ENCODE measurements at regions not wholly inside any gene's neighbourhood (a gene's known extent, or its start where the extent isn't known, plus 50 kb on each side); places are given as distances from the start of the nearest gene placed in this dataset.

DNA sequence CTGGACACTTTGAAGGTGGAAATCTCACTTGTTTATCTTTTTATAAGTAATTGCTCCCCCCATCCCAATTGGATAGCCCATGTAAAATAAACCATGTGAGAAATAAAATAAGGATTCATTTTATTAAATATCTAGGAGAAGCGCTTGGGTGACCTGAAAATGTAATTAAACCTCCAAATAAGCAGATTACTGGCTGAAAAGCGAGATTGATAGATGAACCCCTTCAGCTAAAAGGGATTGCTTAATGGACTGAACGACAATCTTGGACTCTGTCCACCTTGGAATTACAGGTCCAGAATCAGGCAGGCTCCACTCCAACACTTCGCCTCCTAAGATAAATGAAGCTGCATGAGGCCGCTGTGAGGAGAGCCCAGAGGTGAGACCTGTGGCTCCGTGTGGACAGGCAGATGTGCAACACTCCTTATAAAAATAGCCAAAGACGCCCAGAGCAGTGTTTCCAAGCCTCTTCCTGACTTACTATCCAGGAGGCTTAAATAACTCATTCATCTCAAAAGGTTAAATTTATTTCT, 441.5 kb downstream of the MTX2 start:
- no peaks in the 10 kb centered on the region for H3K27me3 ChIP-seq
- no peak overlapping the region for H3K4me3 ChIP-seq
- no peaks in the 10 kb centered on the region for H3K36me3 ChIP-seq
- no peak for ATAC-seq
- no peak overlapping the region for H3K27ac ChIP-seq
- intact Hi-C loops (cut with DNase I), result no loop called here
- TF ChIP-seq, protein P1, sequence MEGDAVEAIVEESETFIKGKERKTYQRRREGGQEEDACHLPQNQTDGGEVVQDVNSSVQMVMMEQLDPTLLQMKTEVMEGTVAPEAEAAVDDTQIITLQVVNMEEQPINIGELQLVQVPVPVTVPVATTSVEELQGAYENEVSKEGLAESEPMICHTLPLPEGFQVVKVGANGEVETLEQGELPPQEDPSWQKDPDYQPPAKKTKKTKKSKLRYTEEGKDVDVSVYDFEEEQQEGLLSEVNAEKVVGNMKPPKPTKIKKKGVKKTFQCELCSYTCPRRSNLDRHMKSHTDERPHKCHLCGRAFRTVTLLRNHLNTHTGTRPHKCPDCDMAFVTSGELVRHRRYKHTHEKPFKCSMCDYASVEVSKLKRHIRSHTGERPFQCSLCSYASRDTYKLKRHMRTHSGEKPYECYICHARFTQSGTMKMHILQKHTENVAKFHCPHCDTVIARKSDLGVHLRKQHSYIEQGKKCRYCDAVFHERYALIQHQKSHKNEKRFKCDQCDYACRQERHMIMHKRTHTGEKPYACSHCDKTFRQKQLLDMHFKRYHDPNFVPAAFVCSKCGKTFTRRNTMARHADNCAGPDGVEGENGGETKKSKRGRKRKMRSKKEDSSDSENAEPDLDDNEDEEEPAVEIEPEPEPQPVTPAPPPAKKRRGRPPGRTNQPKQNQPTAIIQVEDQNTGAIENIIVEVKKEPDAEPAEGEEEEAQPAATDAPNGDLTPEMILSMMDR (IDR thresholded peaks at IDR 0.05), result no peak
- DNase-seq, result no peak
- no peaks in the 10 kb centered on the region for H3K4me1 ChIP-seq
- H3K9me3 ChIP-seq, result no peaks in the 10 kb centered on the region

DNA sequence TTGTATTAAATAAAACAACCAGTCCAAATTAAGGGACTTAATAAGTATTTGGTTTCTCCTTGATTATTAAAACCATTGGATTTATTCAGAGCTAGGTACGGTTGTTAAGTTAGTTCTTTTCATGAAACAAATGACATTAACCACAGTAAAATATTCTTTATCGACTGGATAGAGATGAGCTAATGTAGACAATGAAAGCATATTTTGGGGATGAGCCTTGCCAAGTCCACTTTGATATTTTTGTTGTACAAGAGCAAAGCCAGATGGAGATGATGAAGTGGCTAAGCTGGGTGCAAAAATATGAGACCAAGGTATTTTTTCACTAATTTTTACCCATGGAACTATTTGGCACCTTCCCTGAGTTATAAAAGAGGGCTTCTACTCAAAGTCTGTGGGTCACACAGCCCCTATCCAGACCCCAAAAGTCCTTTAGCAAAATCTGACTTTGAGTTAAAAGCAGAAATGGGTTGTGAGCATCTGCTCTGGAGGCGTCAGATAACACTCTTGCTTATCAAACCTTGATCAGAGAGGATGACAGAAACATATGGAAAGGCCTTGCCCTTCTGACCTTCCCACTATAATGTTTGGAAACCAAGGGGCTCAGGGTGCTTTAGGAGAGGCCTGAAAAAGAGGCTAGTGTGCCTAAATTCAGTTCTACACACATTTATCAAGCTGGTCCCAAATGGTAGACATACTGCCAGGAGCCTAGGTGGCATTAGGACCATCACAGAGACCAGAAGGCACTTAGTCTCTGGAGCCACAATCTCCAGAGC, 456.8 kb downstream of the MTX2 start:
- Histone ChIP-seq H3K36me3 (no peaks in the 10 kb centered on the region), H3K27me3 (no peaks in the 10 kb centered on the region), H3K4me3 (no peak overlapping the region), H3K4me1 (no peaks in the 10 kb centered on the region), H3K9me3 (no peaks in the 10 kb centered on the region), H3K27ac (no peak overlapping the region)
- intact Hi-C loops (cut with DNase I), result no loop called here
- TF ChIP-seq, protein P1 (IDR thresholded peaks at IDR 0.05), result no peak
- DNase-seq, result no peak
- ATAC-seq, result no peak

DNA sequence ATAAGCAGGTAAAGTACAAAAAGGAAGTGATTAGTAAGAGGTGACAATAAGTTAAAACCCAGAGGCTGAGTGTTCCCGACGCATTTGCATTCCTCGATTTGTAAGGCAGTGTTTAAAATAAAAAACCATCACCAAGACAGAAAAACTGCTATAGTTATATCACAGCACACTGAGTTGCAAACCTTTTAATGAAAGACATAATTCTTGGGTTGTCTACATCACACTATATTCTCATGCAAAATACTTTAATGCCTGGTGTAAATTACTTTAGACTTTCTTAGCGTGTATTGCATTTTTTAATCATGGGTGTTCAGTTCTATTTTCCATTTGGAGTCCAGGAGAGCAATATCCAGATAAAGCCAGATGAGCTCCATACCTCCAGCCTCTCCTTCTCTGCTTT, 458.5 kb downstream of the MTX2 start:
- DNase-seq (no peak), ATAC-seq (no peak)
- no peaks in the 10 kb centered on the region for H3K27me3 ChIP-seq
- H3K9me3 ChIP-seq, result no peaks in the 10 kb centered on the region
- intact Hi-C loops (cut with DNase I), result no loop called here
- H3K4me1 ChIP-seq, result no peaks in the 10 kb centered on the region
- TF ChIP-seq, protein P1 (IDR thresholded peaks at IDR 0.05), result no peak
- no peaks in the 10 kb centered on the region for H3K36me3 ChIP-seq
- H3K4me3 ChIP-seq, result no peak overlapping the region
- H3K27ac ChIP-seq, result no peak overlapping the region

DNA sequence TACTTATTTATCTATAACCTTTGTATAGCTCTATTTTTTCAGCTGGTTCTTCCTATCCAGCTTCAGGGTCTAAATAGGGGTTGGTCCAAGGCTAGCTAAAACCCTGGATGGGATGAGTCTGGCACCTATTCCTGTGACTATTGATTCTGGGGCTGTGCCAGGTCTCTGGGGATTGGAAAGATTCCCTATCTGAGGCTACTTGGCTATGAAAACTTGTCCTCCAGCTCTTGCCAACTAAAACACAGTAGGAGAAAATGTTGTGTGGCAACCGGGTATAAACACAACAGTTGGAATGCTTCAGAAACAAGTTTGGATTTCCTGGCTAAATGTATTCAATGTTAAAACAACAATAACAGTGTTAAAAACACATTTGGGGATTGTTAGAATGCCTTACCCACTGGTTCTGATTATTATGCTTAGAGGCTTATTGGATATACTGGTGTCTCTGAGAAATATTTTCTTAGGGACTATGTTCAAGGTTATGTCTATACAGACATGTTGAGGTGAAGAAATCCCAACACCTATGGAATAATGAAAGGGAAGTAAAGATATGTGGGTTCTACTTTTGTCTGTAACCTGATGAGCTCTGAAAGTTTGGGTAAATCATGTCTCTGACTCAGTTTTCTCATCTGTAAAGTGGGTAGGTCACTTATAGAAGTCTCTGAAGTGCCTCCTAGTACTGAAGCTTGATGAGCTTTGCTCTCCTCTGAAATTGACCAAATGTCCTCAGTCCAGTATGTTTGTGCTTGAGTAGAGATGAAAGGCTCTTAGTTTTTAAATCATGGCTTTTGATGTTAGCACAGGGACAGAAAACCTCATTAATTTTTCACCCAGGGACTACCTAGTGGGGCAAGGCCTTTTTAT, 460.7 kb downstream of the MTX2 start:
- no peaks in the 10 kb centered on the region for H3K4me1 ChIP-seq
- no peak overlapping the region for H3K27ac ChIP-seq
- TF ChIP-seq, protein P1 (IDR thresholded peaks at IDR 0.05), result no peak
- H3K36me3 ChIP-seq, result no peaks in the 10 kb centered on the region
- H3K27me3 ChIP-seq, result no peaks in the 10 kb centered on the region
- H3K4me3 ChIP-seq, result no peak overlapping the region
- ATAC-seq (peak; percentile 45), DNase-seq (peak in 2 of 4 donors; percentile 89 to 91)
- intact Hi-C loops (cut with DNase I), result no loop called here
- no peaks in the 10 kb centered on the region for H3K9me3 ChIP-seq

DNA sequence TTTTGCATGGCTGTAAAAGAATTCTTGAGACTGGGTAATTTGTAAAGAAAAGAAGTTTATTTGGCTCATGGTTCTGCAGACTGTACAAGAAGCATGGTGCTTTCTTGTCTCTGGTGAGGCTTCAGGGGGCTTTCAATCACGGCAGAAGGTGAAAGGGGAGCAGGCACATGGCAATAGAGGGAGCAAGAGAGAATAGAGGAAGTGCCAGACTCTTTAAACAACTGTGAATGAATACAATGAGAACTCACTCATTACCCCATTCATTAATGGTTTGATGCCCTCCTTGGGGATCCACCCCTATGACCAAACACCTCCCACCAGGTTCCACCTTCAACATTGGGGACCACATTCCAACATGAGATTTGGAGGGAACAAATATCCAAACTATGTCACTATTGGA, 463.5 kb downstream of the MTX2 start:
- ATAC-seq (no peak), DNase-seq (no peak)
- H3K9me3 ChIP-seq, result no peaks in the 10 kb centered on the region
- H3K27me3 ChIP-seq, result no peaks in the 10 kb centered on the region
- TF ChIP-seq, protein P1 (IDR thresholded peaks at IDR 0.05), result no peak
- H3K27ac ChIP-seq, result no peak overlapping the region
- intact Hi-C loops (cut with DNase I), result no loop called here
- no peaks in the 10 kb centered on the region for H3K4me1 ChIP-seq
- no peaks in the 10 kb centered on the region for H3K36me3 ChIP-seq
- no peak overlapping the region for H3K4me3 ChIP-seq

Measured in left lung (tissue), 4 donors.